VCaP (cell line): ENCODE measurements at regions not wholly inside any gene's neighbourhood (a gene's known extent, or its start where the extent isn't known, plus 50 kb on each side); places are given as distances from the start of the nearest gene placed in this dataset.

Source experiments
- H3K27ac ChIP-seq: fragments of 450-650 bp; 2 replicates; pipeline ENCODE4 v1.5.1; 2017
- CTCF ChIP-seq: fragments of 450-650 bp; conservative IDR thresholded peaks from 2 replicates; pipeline ENCODE4 v1.5.1; 2017; ENCODE audit warnings: mild to moderate bottlenecking, moderate library complexity

GRCh38 chr2:120902592-120902991 is 166.9 kb downstream of the GLI2 start:
- no peak overlapping the region for H3K27ac ChIP-seq
- TF ChIP-seq CTCF, result no peak

- no peak for TF ChIP-seq CTCF
- no peak overlapping the region for H3K27ac ChIP-seq
These were observed 168.7 kb downstream of the GLI2 start for GRCh38 chr2:120904379-120904778.

- TF ChIP-seq CTCF, result no peak
- H3K27ac ChIP-seq, result no peak overlapping the region
These were observed 169.2 kb downstream of the GLI2 start for GRCh38 chr2:120904830-120905234.

- no peak for TF ChIP-seq CTCF
- H3K27ac ChIP-seq, result no peak overlapping the region
These were observed 169.6 kb downstream of the GLI2 start for GRCh38 chr2:120905298-120905697.

- no peak overlapping the region for H3K27ac ChIP-seq
- no peak for TF ChIP-seq CTCF
These were observed 170.3 kb downstream of the GLI2 start for GRCh38 chr2:120905824-120906571.

GRCh38 chr2:120906914-120907313 is 171.2 kb downstream of the GLI2 start:
- TF ChIP-seq CTCF, result no peak
- no peak overlapping the region for H3K27ac ChIP-seq

- no peak for TF ChIP-seq CTCF
- no peak overlapping the region for H3K27ac ChIP-seq
These were observed 172.2 kb downstream of the GLI2 start for GRCh38 chr2:120907822-120908221.
